ENCODE measurements at regions not wholly inside any gene's neighbourhood (a gene's known extent, or its start where the extent isn't known, plus 50 kb on each side); places are given as distances from the start of the nearest gene placed in this dataset.

- peaks cover 5% of the 10 kb centered on the region for H3K4me1 ChIP-seq
- H3K27me3 ChIP-seq: no peaks in the 10 kb centered on the region
- no peak overlapping the region for H3K4me3 ChIP-seq
- WGBS: 76% methylated on average over 1 of the region's 1 CpG
- H3K9me3 ChIP-seq: no peaks in the 10 kb centered on the region
- TF ChIP-seq POLR2AphosphoS5 (IDR thresholded peaks at IDR 0.05): no peak
- TF ChIP-seq EP300 (IDR thresholded peaks at IDR 0.05): no peak
- TF ChIP-seq POLR2A (IDR thresholded peaks at IDR 0.05): no peak
- TF ChIP-seq CTCF (IDR thresholded peaks at IDR 0.05): no peak
- H3K36me3 ChIP-seq: no peaks in the 10 kb centered on the region
- no peak for DNase-seq (ENCODE audit: low spot score in 2 of 2)
- H3K27ac ChIP-seq: no peak overlapping the region
These were observed 664.7 kb downstream of the BCL11A start for GRCh38 chr2:59888706-59889105.

- H3K4me3 ChIP-seq: no peak overlapping the region
- 43% methylated on average over 3 of the region's 3 CpGs for WGBS
- H3K36me3 ChIP-seq: no peaks in the 10 kb centered on the region
- no peaks in the 10 kb centered on the region for H3K27me3 ChIP-seq
- H3K4me1 ChIP-seq: peaks cover 5% of the 10 kb centered on the region
- H3K27ac ChIP-seq: no peak overlapping the region
- no peak for DNase-seq (ENCODE audit: low spot score in 2 of 2)
- no peaks in the 10 kb centered on the region for H3K9me3 ChIP-seq
- TF ChIP-seq POLR2AphosphoS5 (IDR thresholded peaks at IDR 0.05) (no peak), EP300 (IDR thresholded peaks at IDR 0.05) (no peak), CTCF (IDR thresholded peaks at IDR 0.05) (no peak), POLR2A (IDR thresholded peaks at IDR 0.05) (no peak)
These were observed 665.4 kb downstream of the BCL11A start for GRCh38 chr2:59888015-59888414.

GRCh38 chr2:59887366-59887765 is 666.1 kb downstream of the BCL11A start:
- H3K4me3 ChIP-seq: no peak overlapping the region
- WGBS: 27% methylated on average over 3 of the region's 3 CpGs
- no peaks in the 10 kb centered on the region for H3K27me3 ChIP-seq
- H3K36me3 ChIP-seq: no peaks in the 10 kb centered on the region
- TF ChIP-seq POLR2A (IDR thresholded peaks at IDR 0.05): no peak
- H3K4me1 ChIP-seq: peaks cover 5% of the 10 kb centered on the region
- no peak overlapping the region for H3K27ac ChIP-seq
- no peak for DNase-seq (ENCODE audit: low spot score in 2 of 2)
- H3K9me3 ChIP-seq: no peaks in the 10 kb centered on the region

GRCh38 chr2:59886759-59887158 is 666.7 kb downstream of the BCL11A start:
- 94% methylated on average over 3 of the region's 3 CpGs for WGBS
- TF ChIP-seq POLR2AphosphoS5 (IDR thresholded peaks at IDR 0.05): no peak
- TF ChIP-seq EP300 (IDR thresholded peaks at IDR 0.05): no peak
- Histone ChIP-seq H3K4me3 (no peak overlapping the region), H3K9me3 (no peaks in the 10 kb centered on the region), H3K27me3 (no peaks in the 10 kb centered on the region), H3K36me3 (no peaks in the 10 kb centered on the region), H3K27ac (no peak overlapping the region), H3K4me1 (peaks cover 5% of the 10 kb centered on the region)
- DNase-seq (ENCODE audit: low spot score in 2 of 2): no peak

- H3K27me3 ChIP-seq: no peaks in the 10 kb centered on the region
These were observed 667.9 kb downstream of the BCL11A start for GRCh38 chr2:59885541-59885940.

GRCh38 chr2:59884166-59884565 is 669.3 kb downstream of the BCL11A start:
- no peak for DNase-seq (ENCODE audit: low spot score in 2 of 2)
- Histone ChIP-seq H3K9me3 (no peaks in the 10 kb centered on the region), H3K27me3 (no peaks in the 10 kb centered on the region), H3K4me3 (no peak overlapping the region), H3K4me1 (peaks cover 9% of the 10 kb centered on the region), H3K36me3 (no peaks in the 10 kb centered on the region), H3K27ac (no peak overlapping the region)
- WGBS: 50% methylated on average over 2 of the region's 2 CpGs
- TF ChIP-seq POLR2AphosphoS5 (IDR thresholded peaks at IDR 0.05) (no peak), POLR2A (IDR thresholded peaks at IDR 0.05) (no peak), CTCF (IDR thresholded peaks at IDR 0.05) (no peak), EP300 (IDR thresholded peaks at IDR 0.05) (no peak)

More at GRCh38 chr2:59885541-59885940, 667.9 kb downstream of the BCL11A start:
- Histone ChIP-seq H3K36me3 (no peaks in the 10 kb centered on the region), H3K9me3 (no peaks in the 10 kb centered on the region), H3K27ac (no peak overlapping the region), H3K4me3 (no peak overlapping the region), H3K4me1 (peaks cover 9% of the 10 kb centered on the region)
- 35% methylated on average over 6 of the region's 6 CpGs for WGBS
- DNase-seq (ENCODE audit: low spot score in 2 of 2): no peak
- TF ChIP-seq POLR2A (IDR thresholded peaks at IDR 0.05) (no peak), EP300 (IDR thresholded peaks at IDR 0.05) (no peak), POLR2AphosphoS5 (IDR thresholded peaks at IDR 0.05) (no peak), CTCF (IDR thresholded peaks at IDR 0.05) (no peak)
